ENCODE measurements at regions not wholly inside any gene's neighbourhood (a gene's known extent, or its start where the extent isn't known, plus 50 kb on each side); places are given as distances from the start of the nearest gene placed in this dataset.

GRCh38 chr6:62492192-62492822 lies 206.3 kb upstream of the KHDRBS2 start:
- no peak for TF ChIP-seq FOXP2 (optimal IDR thresholded peaks at IDR 0.05; ENCODE audit: control extremely low read depth, extremely low read length, insufficient read depth)
- no peak for TF ChIP-seq EZH2 (IDR thresholded peaks at IDR 0.05)
- no peak for TF ChIP-seq POLR2AphosphoS5 (IDR thresholded peaks at IDR 0.05; ENCODE audit: borderline replicate concordance, low read depth, low read length)
- DNase-seq (ENCODE audit: low read depth, low spot score), result no peak
- H3K9me3 ChIP-seq (ENCODE audit: low read depth, low read length), result no peaks in the 10 kb centered on the region
- H3K27ac ChIP-seq, result no peak overlapping the region
- H3K9ac ChIP-seq (ENCODE audit: insufficient read length), result no peak overlapping the region
- no peak overlapping the region for H3K4me3 ChIP-seq
- no peaks in the 10 kb centered on the region for H3K36me3 ChIP-seq (ENCODE audit: insufficient read depth, low read length)

- TF ChIP-seq POLR2AphosphoS5 (IDR thresholded peaks at IDR 0.05; ENCODE audit: borderline replicate concordance, low read depth, low read length) (no peak), EZH2 (IDR thresholded peaks at IDR 0.05) (no peak), FOXP2 (optimal IDR thresholded peaks at IDR 0.05; ENCODE audit: control extremely low read depth, extremely low read length, insufficient read depth) (no peak)
- Histone ChIP-seq H3K4me3 (no peak overlapping the region), H3K27ac (no peak overlapping the region)
These were observed 194.5 kb upstream of the KHDRBS2 start for GRCh38 chr6:62480544-62480943.

GRCh38 chr6:62479697-62480220 lies 193.7 kb upstream of the KHDRBS2 start:
- H3K9me3 ChIP-seq (ENCODE audit: low read depth, low read length), result no peaks in the 10 kb centered on the region
- TF ChIP-seq POLR2AphosphoS5 (IDR thresholded peaks at IDR 0.05; ENCODE audit: borderline replicate concordance, low read depth, low read length) (no peak), EZH2 (IDR thresholded peaks at IDR 0.05) (no peak), FOXP2 (optimal IDR thresholded peaks at IDR 0.05; ENCODE audit: control extremely low read depth, extremely low read length, insufficient read depth) (no peak)
- H3K9ac ChIP-seq (ENCODE audit: insufficient read length), result no peak overlapping the region
- H3K36me3 ChIP-seq (ENCODE audit: insufficient read depth, low read length), result no peaks in the 10 kb centered on the region
- H3K27ac ChIP-seq, result no peak overlapping the region
- no peak for DNase-seq (ENCODE audit: low read depth, low spot score)
- H3K4me3 ChIP-seq, result no peak overlapping the region

More at GRCh38 chr6:62480544-62480943, 194.5 kb upstream of the KHDRBS2 start:
- no peak overlapping the region for H3K9ac ChIP-seq (ENCODE audit: insufficient read length)
- no peak for DNase-seq (ENCODE audit: low read depth, low spot score)
- H3K9me3 ChIP-seq (ENCODE audit: low read depth, low read length), result no peaks in the 10 kb centered on the region
- no peaks in the 10 kb centered on the region for H3K36me3 ChIP-seq (ENCODE audit: insufficient read depth, low read length)

GRCh38 chr6:62474793-62475192 lies 188.8 kb upstream of the KHDRBS2 start:
- no peak for TF ChIP-seq EZH2 (IDR thresholded peaks at IDR 0.05)
- no peak for TF ChIP-seq FOXP2 (optimal IDR thresholded peaks at IDR 0.05; ENCODE audit: control extremely low read depth, extremely low read length, insufficient read depth)
- TF ChIP-seq POLR2AphosphoS5 (IDR thresholded peaks at IDR 0.05; ENCODE audit: borderline replicate concordance, low read depth, low read length), result no peak
- Histone ChIP-seq H3K9me3 (ENCODE audit: low read depth, low read length) (no peaks in the 10 kb centered on the region), H3K36me3 (ENCODE audit: insufficient read depth, low read length) (no peaks in the 10 kb centered on the region), H3K27ac (no peak overlapping the region), H3K4me3 (no peak overlapping the region), H3K9ac (ENCODE audit: insufficient read length) (no peak overlapping the region)
- DNase-seq (ENCODE audit: low read depth, low spot score), result no peak

GRCh38 chr6:62466607-62467006 lies 180.6 kb upstream of the KHDRBS2 start:
- Histone ChIP-seq H3K36me3 (ENCODE audit: insufficient read depth, low read length) (no peaks in the 10 kb centered on the region), H3K4me3 (no peak overlapping the region), H3K27ac (peak overlapping the region; percentile 39; the same call in 1 of the 2 replicates), H3K9ac (ENCODE audit: insufficient read length) (no peak overlapping the region), H3K9me3 (ENCODE audit: low read depth, low read length) (no peaks in the 10 kb centered on the region)
- DNase-seq (ENCODE audit: low read depth, low spot score), result no peak
- no peak for TF ChIP-seq EZH2 (IDR thresholded peaks at IDR 0.05)
- no peak for TF ChIP-seq POLR2AphosphoS5 (IDR thresholded peaks at IDR 0.05; ENCODE audit: borderline replicate concordance, low read depth, low read length)
- no peak for TF ChIP-seq FOXP2 (optimal IDR thresholded peaks at IDR 0.05; ENCODE audit: control extremely low read depth, extremely low read length, insufficient read depth)

- H3K4me3 ChIP-seq, result no peak overlapping the region
- DNase-seq (ENCODE audit: low read depth, low spot score), result no peak
- H3K36me3 ChIP-seq (ENCODE audit: insufficient read depth, low read length), result no peaks in the 10 kb centered on the region
- H3K27ac ChIP-seq, result no peak overlapping the region
- H3K9me3 ChIP-seq (ENCODE audit: low read depth, low read length), result no peaks in the 10 kb centered on the region
- TF ChIP-seq EZH2 (IDR thresholded peaks at IDR 0.05) (no peak), FOXP2 (optimal IDR thresholded peaks at IDR 0.05; ENCODE audit: control extremely low read depth, extremely low read length, insufficient read depth) (no peak), POLR2AphosphoS5 (IDR thresholded peaks at IDR 0.05; ENCODE audit: borderline replicate concordance, low read depth, low read length) (no peak)
- H3K9ac ChIP-seq (ENCODE audit: insufficient read length), result no peak overlapping the region
These were observed 179.2 kb upstream of the KHDRBS2 start for GRCh38 chr6:62465206-62465605.

GRCh38 chr6:62452586-62452985 lies 166.6 kb upstream of the KHDRBS2 start:
- Histone ChIP-seq H3K36me3 (ENCODE audit: insufficient read depth, low read length) (no peaks in the 10 kb centered on the region), H3K9me3 (ENCODE audit: low read depth, low read length) (no peaks in the 10 kb centered on the region), H3K9ac (ENCODE audit: insufficient read length) (no peak overlapping the region), H3K4me3 (no peak overlapping the region), H3K27ac (no peak overlapping the region)
- TF ChIP-seq POLR2AphosphoS5 (IDR thresholded peaks at IDR 0.05; ENCODE audit: borderline replicate concordance, low read depth, low read length) (no peak), EZH2 (IDR thresholded peaks at IDR 0.05) (no peak), FOXP2 (optimal IDR thresholded peaks at IDR 0.05; ENCODE audit: control extremely low read depth, extremely low read length, insufficient read depth) (no peak)
- DNase-seq (ENCODE audit: low read depth, low spot score), result no peak

- no peak for DNase-seq (ENCODE audit: low read depth, low spot score)
- H3K4me3 ChIP-seq, result no peak overlapping the region
- TF ChIP-seq EZH2 (IDR thresholded peaks at IDR 0.05), result no peak
- no peak for TF ChIP-seq FOXP2 (optimal IDR thresholded peaks at IDR 0.05; ENCODE audit: control extremely low read depth, extremely low read length, insufficient read depth)
These were observed 160.8 kb upstream of the KHDRBS2 start for GRCh38 chr6:62446647-62447316.

More at GRCh38 chr6:62446647-62447316, 160.8 kb upstream of the KHDRBS2 start:
- Histone ChIP-seq H3K9me3 (ENCODE audit: low read depth, low read length) (no peaks in the 10 kb centered on the region), H3K9ac (ENCODE audit: insufficient read length) (no peak overlapping the region), H3K36me3 (ENCODE audit: insufficient read depth, low read length) (no peaks in the 10 kb centered on the region), H3K27ac (no peak overlapping the region)
